LNCAP (cell line): ENCODE measurements at regions not wholly inside any gene's neighbourhood (a gene's known extent, or its start where the extent isn't known, plus 50 kb on each side); places are given as distances from the start of the nearest gene placed in this dataset.

Experiments used
- CTCF ChIP-seq: fragments of 450-650 bp; IDR thresholded peaks from 2 replicates; pipeline ENCODE4 v1.5.1; 2017; ENCODE audit warnings: mild to moderate bottlenecking

GRCh38 chrX:4809571-4809970 is 1096.1 kb upstream of the PRKX start:
- no peak for TF ChIP-seq CTCF

GRCh38 chrX:4805502-4805901 is 1092.1 kb upstream of the PRKX start:
- no peak for TF ChIP-seq CTCF

DNA sequence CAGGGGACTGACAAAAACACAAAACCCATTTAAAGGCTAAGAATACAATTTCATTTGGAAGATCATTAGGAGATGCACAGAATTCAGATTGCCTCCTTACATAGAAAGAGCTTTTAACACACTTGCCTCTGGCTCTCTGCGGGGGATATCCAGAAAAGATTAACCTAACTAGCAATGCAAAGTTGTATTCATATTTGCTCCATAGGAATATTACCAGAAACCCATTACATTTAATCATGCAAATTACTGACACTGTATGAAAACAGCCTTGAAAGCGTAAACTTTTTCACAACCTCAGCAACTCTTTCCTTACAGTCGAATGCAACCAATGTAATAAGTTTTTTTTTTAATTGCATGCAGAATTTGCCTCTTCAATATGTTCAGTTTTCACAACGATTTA is 1087.3 kb upstream of the PRKX start:
- TF ChIP-seq CTCF: no peak

GRCh38 chrX:4787971-4788370 is 1074.5 kb upstream of the PRKX start:
- TF ChIP-seq CTCF: no peak

DNA sequence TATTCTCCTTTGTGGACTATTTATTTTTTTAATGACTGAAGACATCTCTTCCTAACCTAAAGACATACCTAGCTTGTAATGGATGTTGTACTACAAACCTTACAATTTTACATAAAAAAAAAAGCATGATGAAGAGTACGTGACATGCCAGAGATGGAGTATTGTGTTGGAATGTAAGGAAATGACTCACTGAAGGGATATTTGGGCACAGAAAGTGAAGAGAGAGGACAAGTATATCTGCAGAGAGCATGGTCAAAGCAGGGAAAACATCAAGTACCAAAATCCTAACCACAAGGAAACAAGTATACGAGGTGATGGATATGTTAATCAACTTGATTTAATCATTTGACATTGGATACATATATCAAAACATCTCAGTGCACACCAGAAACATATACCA is 1051.4 kb upstream of the PRKX start:
- no peak for TF ChIP-seq CTCF

GRCh38 chrX:4762196-4762595 is 1048.7 kb upstream of the PRKX start:
- no peak for TF ChIP-seq CTCF

GRCh38 chrX:4754878-4755604 is 1041.6 kb upstream of the PRKX start:
- no peak for TF ChIP-seq CTCF

DNA sequence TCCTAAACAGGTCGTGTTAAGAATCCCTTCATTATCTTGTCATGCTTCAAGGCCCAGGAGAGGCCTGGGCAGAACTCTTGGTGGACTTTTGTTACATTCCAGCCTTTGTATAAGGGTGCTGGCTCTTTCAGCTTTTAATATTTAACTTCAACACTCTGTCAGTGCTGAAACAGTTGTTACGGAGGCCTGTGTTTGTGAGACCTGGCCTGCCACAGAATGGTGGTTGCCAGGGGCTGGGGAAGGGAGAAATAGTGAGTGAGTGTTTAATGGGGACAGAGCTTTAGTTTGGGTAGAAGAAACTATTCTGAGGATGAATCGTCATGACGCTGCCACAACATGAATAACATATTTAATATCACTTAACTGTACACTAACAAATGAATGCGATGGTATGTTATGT is 1027.6 kb upstream of the PRKX start:
- TF ChIP-seq CTCF: no peak
